AG04450 (cell line): ENCODE measurements at regions not wholly inside any gene's neighbourhood (a gene's known extent, or its start where the extent isn't known, plus 50 kb on each side); places are given as distances from the start of the nearest gene placed in this dataset.

Experiments used
- CTCF ChIA-PET: fragments of 300-600, 350-600 bp; formaldehyde crosslinking; extraction: SDS; loops from one replicate; lab custom pipeline; 2022; ENCODE audit warnings: antibody characterized with exemption, inconsistent platforms; lab: Charles Lee
- POLR2A ChIA-PET: fragments of 350-600 bp; formaldehyde crosslinking; extraction: SDS; loops from one replicate; lab custom pipeline; 2021; ENCODE audit warnings: antibody characterized with exemption, inconsistent platforms; lab: Yijun Ruan, JAX
- DNase-seq: peaks from one replicate; pipeline ENCODE4 v3.0.0-alpha.2; 2011; ENCODE audit warnings: low read depth, low spot score
- H3K27ac ChIP-seq: one replicate; pipeline ENCODE4 v1.5.1; 2012; ENCODE audit warnings: low read depth, low read length, control low read depth
- H3K27me3 ChIP-seq: one replicate; pipeline ENCODE4 v1.6.0; 2012; ENCODE audit warnings: low read length; ENCODE audit not compliant: control insufficient read depth, insufficient read depth
- H3K4me3 ChIP-seq: 2 replicates; pipeline ENCODE4 v1.5.1; 2011; ENCODE audit warnings: mild to moderate bottlenecking, low read depth, low read length, control low read depth
- H3K9me3 ChIP-seq: 2 replicates; pipeline ENCODE4 v1.5.1; 2012; ENCODE audit warnings: low read length; ENCODE audit not compliant: control insufficient read depth, insufficient read depth
- CTCF ChIP-seq: IDR thresholded peaks from 2 replicates; pipeline ENCODE4 v1.5.1; 2011; ENCODE audit warnings: low read depth, low read length, control low read depth, inconsistent platforms

- no peaks in the 10 kb centered on the region for H3K27me3 ChIP-seq
- no peaks in the 10 kb centered on the region; the same call in 1 of the 2 replicates for H3K9me3 ChIP-seq
- ChIA-PET CTCF (no interaction called here), POLR2A (no interaction called here)
- no peak overlapping the region for H3K4me3 ChIP-seq
- DNase-seq = no peak
- TF ChIP-seq CTCF = no peak
- H3K27ac ChIP-seq = no peak overlapping the region
Measured at GRCh38 chr13:50284540-50284939, 269.3 kb downstream of the KCNRG start.

- ChIA-PET CTCF (no interaction called here), POLR2A (no interaction called here)
- no peak overlapping the region for H3K4me3 ChIP-seq
- no peaks in the 10 kb centered on the region for H3K27me3 ChIP-seq
- H3K9me3 ChIP-seq = no peaks in the 10 kb centered on the region; the same call in 1 of the 2 replicates
- DNase-seq = no peak
- no peak for TF ChIP-seq CTCF
- H3K27ac ChIP-seq = no peak overlapping the region
Measured at GRCh38 chr13:50285283-50285682, 270.0 kb downstream of the KCNRG start.

- TF ChIP-seq CTCF = no peak
- ChIA-PET CTCF (no interaction called here), POLR2A (no interaction called here)
- Histone ChIP-seq H3K9me3 (no peaks in the 10 kb centered on the region; the same call in 1 of the 2 replicates), H3K4me3 (no peak overlapping the region), H3K27me3 (no peaks in the 10 kb centered on the region), H3K27ac (no peak overlapping the region)
- no peak for DNase-seq
Measured at GRCh38 chr13:50286324-50286723, 271.1 kb downstream of the KCNRG start.

DNA sequence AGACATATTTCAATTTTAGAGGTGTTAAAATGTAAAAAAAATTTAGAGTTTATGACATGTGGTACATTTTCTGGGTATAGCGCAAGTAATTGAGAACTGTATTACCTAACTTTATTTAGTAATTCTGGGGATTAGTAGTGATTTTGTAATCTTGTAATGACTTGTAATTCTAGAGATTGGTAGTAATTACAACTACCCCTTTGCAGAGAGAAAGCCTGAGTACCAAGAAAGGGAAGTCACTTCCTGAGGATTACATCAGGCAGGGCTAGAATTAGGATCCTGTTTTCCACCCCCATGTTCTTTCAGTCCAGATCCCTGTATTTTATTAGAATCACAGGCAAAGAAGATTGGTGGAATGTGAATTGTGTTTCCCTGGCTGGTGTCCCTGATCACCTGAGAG, 274.9 kb downstream of the KCNRG start:
- H3K4me3 ChIP-seq = no peak overlapping the region
- DNase-seq = no peak
- no peaks in the 10 kb centered on the region; the same call in 1 of the 2 replicates for H3K9me3 ChIP-seq
- CTCF ChIA-PET = no interaction called here
- H3K27ac ChIP-seq = no peak overlapping the region
- peaks cover 4% of the 10 kb centered on the region for H3K27me3 ChIP-seq
- POLR2A ChIA-PET = no interaction called here
- TF ChIP-seq CTCF = no peak

DNA sequence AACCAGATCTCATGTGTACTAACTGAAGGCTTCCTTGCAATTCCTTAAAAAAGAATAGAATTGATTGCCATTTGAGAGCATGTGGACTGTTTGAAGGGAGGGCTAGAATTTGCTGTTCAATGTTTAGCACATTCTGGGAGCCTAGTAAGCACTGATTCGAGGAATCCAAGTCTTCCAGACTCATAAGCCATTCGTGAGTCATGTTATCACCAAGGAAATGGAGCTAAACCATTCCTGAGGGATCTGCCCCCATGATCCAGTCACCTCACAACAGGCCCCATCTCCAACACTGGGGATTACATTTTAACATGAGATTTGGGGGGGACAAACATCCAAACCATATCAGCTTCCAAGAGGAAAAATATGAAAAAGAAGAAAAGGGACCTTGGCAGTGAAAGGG, 276.4 kb downstream of the KCNRG start:
- H3K4me3 ChIP-seq = no peak overlapping the region
- peaks cover 4% of the 10 kb centered on the region for H3K27me3 ChIP-seq
- no peaks in the 10 kb centered on the region; the same call in 1 of the 2 replicates for H3K9me3 ChIP-seq
- H3K27ac ChIP-seq = no peak overlapping the region
- no peak for TF ChIP-seq CTCF
- no peak for DNase-seq
- ChIA-PET CTCF (no interaction called here), POLR2A (no interaction called here)
